Testis (tissue), 2 donors: ENCODE measurements at regions not wholly inside any gene's neighbourhood (a gene's known extent, or its start where the extent isn't known, plus 50 kb on each side); places are given as distances from the start of the nearest gene placed in this dataset.
"Not testable (repeated sequence)": the region's sequence is repeated elsewhere in the genome, so short reads cannot be mapped to it uniquely, and the experiment has no call there.

Experiments used
- DNase-seq: peaks from one replicate; pipeline ENCODE4 v3.0.0-alpha.2; 2019
- H3K27ac ChIP-seq, 2 donors: fragments of 200-600 bp; sonication (generic); one replicate each; pipeline ENCODE4 v1.5.1; 2019
- H3K27me3 ChIP-seq: fragments of 200-600 bp; sonication (generic); one replicate; pipeline ENCODE4 v1.5.1; 2019
- H3K36me3 ChIP-seq: fragments of 200-600 bp; sonication (generic); one replicate; pipeline ENCODE4 v1.5.1; 2017; ENCODE audit warnings: low read depth; ENCODE audit errors: missing control alignments
- H3K4me1 ChIP-seq: fragments of 200-600 bp; sonication (generic); one replicate; pipeline ENCODE4 v1.5.1; 2019
- H3K4me3 ChIP-seq, 2 donors: fragments of 200-600 bp; sonication (generic); one replicate each; pipeline ENCODE4 v1.5.1; 2017 to 2019
- H3K9me3 ChIP-seq: fragments of 200-600 bp; sonication (generic); one replicate; pipeline ENCODE4 v1.5.1; 2017
- POLR2A ChIP-seq: fragments of 450-650 bp; IDR thresholded peaks from one replicate; pipeline ENCODE4 v1.6.1; 2017; ENCODE audit warnings: antibody characterized with exemption, mild to moderate bottlenecking, moderate library complexity
- WGBS, 2 donors: methylation state at CpG; one replicate each; pipeline ENCODE4 v1.1.5; 2018; 5-methylcytosine and 5-hydroxymethylcytosine counted together
- intact Hi-C: fragments of 100-400 bp; cut with DNase I; formaldehyde crosslinking; loops from one replicate; pipeline ENCODE4 v1.15.1; 2023; ENCODE audit warnings: low total_unique reads
- TF ChIP-seq, protein P1 (sequence below), 3 experiments: fragments of 450-650 bp in 2 of 3; fragments of 200-600 bp in 1 of 3; sonication (generic) in 1 of 3; IDR thresholded peaks; one replicate each; pipeline ENCODE4 v1.5.1; 2016 to 2019; ENCODE audit warnings: antibody characterized with exemption in 3 of 3, mild to moderate bottlenecking in 2 of 3, moderate library complexity in 1 of 3

- WGBS, 2 donors = 78 to 84% methylated on average over 4 of the region's 4 CpGs
- Histone ChIP-seq H3K27ac (no peak overlapping the region), H3K36me3 (no peaks in the 10 kb centered on the region), H3K9me3 (no peaks in the 10 kb centered on the region), H3K4me1 (no peaks in the 10 kb centered on the region), H3K4me3 (no peak overlapping the region), H3K27me3 (no peaks in the 10 kb centered on the region)
- intact Hi-C loops = no loop called here
- no peak for DNase-seq
- TF ChIP-seq POLR2A = no peak
Measured at GRCh38 chr3:18085429-18085828, 339.7 kb downstream of the SATB1 start.

DNA sequence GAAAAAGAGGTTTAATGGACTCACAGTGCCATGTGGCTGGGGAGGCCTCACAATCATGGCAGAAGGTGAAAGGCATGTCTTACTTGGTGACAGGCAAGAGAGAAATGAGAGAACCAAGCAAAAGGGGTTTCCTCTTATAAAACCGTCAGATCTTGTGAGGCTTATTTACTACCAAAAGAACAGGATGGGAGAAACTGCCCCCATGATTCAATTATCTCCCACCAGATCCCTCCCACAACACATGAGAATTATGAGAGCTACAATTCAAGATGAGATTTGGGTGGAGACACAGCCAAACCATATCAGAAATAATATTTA lies 340.8 kb upstream of the TBC1D5 start:
- intact Hi-C loops, DNase-seq, H3K4me3 ChIP-seq, H3K27ac ChIP-seq, H3K9me3 ChIP-seq, H3K27me3 ChIP-seq, H3K4me1 ChIP-seq, H3K36me3 ChIP-seq: not testable (repeated sequence)
- WGBS, 2 donors = 79 to 83% methylated on average over 1 of the region's 1 CpG

DNA sequence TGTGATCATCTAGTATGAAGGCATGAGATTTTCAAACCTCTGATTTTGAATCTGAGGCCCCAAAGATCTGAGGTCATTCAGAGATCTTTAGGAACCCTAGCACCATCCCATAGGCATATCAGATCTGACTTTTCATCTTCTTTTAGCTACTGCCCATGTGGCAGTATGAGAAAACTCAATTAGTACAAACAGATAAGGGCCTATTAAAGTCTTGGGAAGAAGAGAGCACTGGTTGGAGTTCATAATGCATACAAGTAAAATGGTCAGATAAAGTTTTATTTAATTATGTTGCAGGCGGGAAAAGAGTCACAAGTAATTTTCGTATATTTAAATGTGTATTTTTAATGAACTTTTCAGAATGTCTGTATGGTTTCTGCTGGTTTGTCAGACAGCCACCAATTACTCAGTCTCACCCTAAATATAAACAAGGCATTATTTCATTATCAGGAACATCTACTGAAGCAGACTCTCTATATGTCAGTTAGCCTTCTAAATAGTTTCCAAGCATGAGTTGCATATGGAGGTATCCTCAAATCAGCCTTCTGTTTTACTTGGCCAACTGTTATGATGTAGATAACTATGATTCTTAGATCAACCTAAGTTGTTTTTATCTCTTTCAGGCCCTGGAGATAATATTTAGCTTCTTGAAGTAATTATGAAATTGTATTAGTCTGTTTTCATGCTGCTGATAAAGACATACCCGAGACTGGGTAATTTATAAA lies 340.3 kb upstream of the TBC1D5 start:
- no peak overlapping the region for H3K27ac ChIP-seq

GRCh38 chr3:18080198-18080689 lies 337.8 kb upstream of the TBC1D5 start:
- intact Hi-C loops = no loop called here
- Histone ChIP-seq H3K4me3 (no peak overlapping the region), H3K27me3 (no peaks in the 10 kb centered on the region), H3K4me1 (no peaks in the 10 kb centered on the region), H3K9me3 (no peaks in the 10 kb centered on the region), H3K27ac (no peak overlapping the region), H3K36me3 (no peaks in the 10 kb centered on the region)
- no peak for DNase-seq
- TF ChIP-seq, protein P1, sequence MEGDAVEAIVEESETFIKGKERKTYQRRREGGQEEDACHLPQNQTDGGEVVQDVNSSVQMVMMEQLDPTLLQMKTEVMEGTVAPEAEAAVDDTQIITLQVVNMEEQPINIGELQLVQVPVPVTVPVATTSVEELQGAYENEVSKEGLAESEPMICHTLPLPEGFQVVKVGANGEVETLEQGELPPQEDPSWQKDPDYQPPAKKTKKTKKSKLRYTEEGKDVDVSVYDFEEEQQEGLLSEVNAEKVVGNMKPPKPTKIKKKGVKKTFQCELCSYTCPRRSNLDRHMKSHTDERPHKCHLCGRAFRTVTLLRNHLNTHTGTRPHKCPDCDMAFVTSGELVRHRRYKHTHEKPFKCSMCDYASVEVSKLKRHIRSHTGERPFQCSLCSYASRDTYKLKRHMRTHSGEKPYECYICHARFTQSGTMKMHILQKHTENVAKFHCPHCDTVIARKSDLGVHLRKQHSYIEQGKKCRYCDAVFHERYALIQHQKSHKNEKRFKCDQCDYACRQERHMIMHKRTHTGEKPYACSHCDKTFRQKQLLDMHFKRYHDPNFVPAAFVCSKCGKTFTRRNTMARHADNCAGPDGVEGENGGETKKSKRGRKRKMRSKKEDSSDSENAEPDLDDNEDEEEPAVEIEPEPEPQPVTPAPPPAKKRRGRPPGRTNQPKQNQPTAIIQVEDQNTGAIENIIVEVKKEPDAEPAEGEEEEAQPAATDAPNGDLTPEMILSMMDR (IDR thresholded peaks at IDR 0.05) = no peak
- no peak for TF ChIP-seq POLR2A

More for the DNA sequence above, 340.3 kb upstream of the TBC1D5 start:
- Histone ChIP-seq H3K4me1 (no peaks in the 10 kb centered on the region), H3K36me3 (no peaks in the 10 kb centered on the region), H3K27me3 (no peaks in the 10 kb centered on the region), H3K4me3 (no peak overlapping the region), H3K9me3 (no peaks in the 10 kb centered on the region)
- no peak for DNase-seq
- 83 to 90% methylated on average over 3 of the region's 3 CpGs for WGBS, 2 donors
- no peak for TF ChIP-seq POLR2A
- TF ChIP-seq, protein P1 (IDR thresholded peaks at IDR 0.05) = no peak
- intact Hi-C loops = no loop called here

DNA sequence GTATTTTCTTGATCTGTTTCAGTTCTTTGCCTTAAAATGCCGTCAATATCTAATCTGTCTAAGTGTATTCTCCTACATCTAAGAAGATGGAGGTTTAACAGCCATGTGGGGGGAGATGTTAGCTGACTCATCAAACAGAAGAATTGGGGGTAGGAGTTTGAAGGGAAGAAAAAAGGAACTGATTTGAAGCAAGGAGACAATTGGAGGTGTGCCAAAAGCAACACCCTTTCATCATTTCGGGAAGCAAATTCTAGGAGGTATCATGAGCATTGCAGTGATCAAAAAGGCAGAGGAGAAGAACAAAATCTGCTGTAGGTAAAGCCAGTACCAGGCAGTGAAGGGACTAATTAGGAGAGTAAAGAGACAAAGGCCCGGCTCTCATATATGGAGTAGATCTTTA lies 337.3 kb upstream of the TBC1D5 start:
- no peaks in the 10 kb centered on the region for H3K27me3 ChIP-seq
- H3K27ac ChIP-seq = no peak overlapping the region
- TF ChIP-seq, protein P1 (IDR thresholded peaks at IDR 0.05) = no peak
- TF ChIP-seq POLR2A = no peak
- no peaks in the 10 kb centered on the region for H3K36me3 ChIP-seq
- intact Hi-C loops = no loop called here
- H3K4me3 ChIP-seq = no peak overlapping the region
- no peak for DNase-seq
- no peaks in the 10 kb centered on the region for H3K9me3 ChIP-seq
- 29 to 37% methylated on average over 3 of the region's 3 CpGs for WGBS, 2 donors
- H3K4me1 ChIP-seq = no peaks in the 10 kb centered on the region

- 95 to 99% methylated on average over 3 of the region's 3 CpGs for WGBS, 2 donors
- DNase-seq = no peak
- Histone ChIP-seq H3K4me3 (no peak overlapping the region), H3K36me3 (no peaks in the 10 kb centered on the region), H3K9me3 (no peaks in the 10 kb centered on the region), H3K4me1 (no peaks in the 10 kb centered on the region), H3K27me3 (no peaks in the 10 kb centered on the region), H3K27ac (no peak overlapping the region)
- intact Hi-C loops = no loop called here
- TF ChIP-seq, protein P1 (IDR thresholded peaks at IDR 0.05) = no peak
Measured at GRCh38 chr3:18079062-18079461, 336.6 kb upstream of the TBC1D5 start.
